HL-60 (cell line): ENCODE measurements at regions not wholly inside any gene's neighbourhood (a gene's known extent, or its start where the extent isn't known, plus 50 kb on each side); places are given as distances from the start of the nearest gene placed in this dataset.

Source experiments
- DNase-seq, 2 experiments: peaks; one replicate each; pipeline ENCODE4 v3.0.0-alpha.2; 2010 to 2020; ENCODE audit warnings: low read depth in 1 of 2, low spot score in 1 of 2
- H3K27ac ChIP-seq: fragments of 250-450 bp; sonication (Bioruptor Pico); replicated peaks from 2 replicates; pipeline ENCODE4 v1.5.1; 2020; ENCODE audit warnings: mild to moderate bottlenecking, moderate library complexity
- H3K27me3 ChIP-seq: fragments of 250-450 bp; sonication (Bioruptor Pico); 2 replicates; pipeline ENCODE4 v1.5.1; 2021; ENCODE audit warnings: mild to moderate bottlenecking, moderate library complexity; ENCODE audit not compliant: insufficient read depth, poor library complexity, severe bottlenecking
- H3K4me3 ChIP-seq: replicated peaks from 2 replicates; pipeline ENCODE4 v1.5.1; 2011; ENCODE audit warnings: mild to moderate bottlenecking, control low read depth, low read length; ENCODE audit not compliant: insufficient read depth
- GABPA ChIP-seq: IDR thresholded peaks from 2 replicates; pipeline ENCODE4 v1.6.1; 2012; ENCODE audit warnings: low read depth
- POLR2AphosphoS5 ChIP-seq: IDR thresholded peaks from 2 replicates; pipeline ENCODE4 v1.6.1; 2012; ENCODE audit warnings: low read depth
- SPI1 ChIP-seq: IDR thresholded peaks from 2 replicates; pipeline ENCODE4 v1.6.1; 2012; ENCODE audit warnings: low read depth, mild to moderate bottlenecking, borderline replicate concordance
- TF ChIP-seq, protein P1 (sequence below): IDR thresholded peaks from 2 replicates; pipeline ENCODE4 v1.6.1; 2012; ENCODE audit warnings: low read depth; ENCODE audit not compliant: insufficient replicate concordance
- TF ChIP-seq, protein P2 (sequence below): IDR thresholded peaks from one replicate; pipeline ENCODE4 v1.5.1; 2011; ENCODE audit warnings: low read length, control low read depth, inconsistent platforms; ENCODE audit not compliant: insufficient read depth

DNA sequence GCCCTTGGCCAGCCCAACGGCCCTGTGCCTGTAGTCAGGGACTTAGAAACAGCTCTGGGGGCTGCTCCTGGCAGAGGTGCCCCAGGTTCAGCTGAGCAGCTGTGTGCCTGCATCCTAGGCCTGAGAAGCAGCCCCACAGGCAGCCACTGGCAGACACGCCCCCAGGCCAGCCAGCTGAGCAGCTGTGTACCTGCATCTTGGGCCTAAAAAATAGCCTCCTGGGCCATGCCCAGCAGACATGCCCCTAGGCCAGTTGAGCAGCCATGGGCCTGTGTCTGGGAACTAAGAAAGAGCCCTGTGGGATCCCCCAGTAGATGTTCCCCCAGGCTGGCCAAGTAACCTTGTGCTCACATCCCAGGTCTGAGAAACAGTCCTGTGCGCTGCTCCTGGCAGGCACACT is 64.0 kb downstream of the TBR1 start:
- DNase-seq: no peak
- TF ChIP-seq, protein P1, sequence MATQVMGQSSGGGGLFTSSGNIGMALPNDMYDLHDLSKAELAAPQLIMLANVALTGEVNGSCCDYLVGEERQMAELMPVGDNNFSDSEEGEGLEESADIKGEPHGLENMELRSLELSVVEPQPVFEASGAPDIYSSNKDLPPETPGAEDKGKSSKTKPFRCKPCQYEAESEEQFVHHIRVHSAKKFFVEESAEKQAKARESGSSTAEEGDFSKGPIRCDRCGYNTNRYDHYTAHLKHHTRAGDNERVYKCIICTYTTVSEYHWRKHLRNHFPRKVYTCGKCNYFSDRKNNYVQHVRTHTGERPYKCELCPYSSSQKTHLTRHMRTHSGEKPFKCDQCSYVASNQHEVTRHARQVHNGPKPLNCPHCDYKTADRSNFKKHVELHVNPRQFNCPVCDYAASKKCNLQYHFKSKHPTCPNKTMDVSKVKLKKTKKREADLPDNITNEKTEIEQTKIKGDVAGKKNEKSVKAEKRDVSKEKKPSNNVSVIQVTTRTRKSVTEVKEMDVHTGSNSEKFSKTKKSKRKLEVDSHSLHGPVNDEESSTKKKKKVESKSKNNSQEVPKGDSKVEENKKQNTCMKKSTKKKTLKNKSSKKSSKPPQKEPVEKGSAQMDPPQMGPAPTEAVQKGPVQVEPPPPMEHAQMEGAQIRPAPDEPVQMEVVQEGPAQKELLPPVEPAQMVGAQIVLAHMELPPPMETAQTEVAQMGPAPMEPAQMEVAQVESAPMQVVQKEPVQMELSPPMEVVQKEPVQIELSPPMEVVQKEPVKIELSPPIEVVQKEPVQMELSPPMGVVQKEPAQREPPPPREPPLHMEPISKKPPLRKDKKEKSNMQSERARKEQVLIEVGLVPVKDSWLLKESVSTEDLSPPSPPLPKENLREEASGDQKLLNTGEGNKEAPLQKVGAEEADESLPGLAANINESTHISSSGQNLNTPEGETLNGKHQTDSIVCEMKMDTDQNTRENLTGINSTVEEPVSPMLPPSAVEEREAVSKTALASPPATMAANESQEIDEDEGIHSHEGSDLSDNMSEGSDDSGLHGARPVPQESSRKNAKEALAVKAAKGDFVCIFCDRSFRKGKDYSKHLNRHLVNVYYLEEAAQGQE: no peak
- no peak for TF ChIP-seq SPI1
- TF ChIP-seq, protein P2, sequence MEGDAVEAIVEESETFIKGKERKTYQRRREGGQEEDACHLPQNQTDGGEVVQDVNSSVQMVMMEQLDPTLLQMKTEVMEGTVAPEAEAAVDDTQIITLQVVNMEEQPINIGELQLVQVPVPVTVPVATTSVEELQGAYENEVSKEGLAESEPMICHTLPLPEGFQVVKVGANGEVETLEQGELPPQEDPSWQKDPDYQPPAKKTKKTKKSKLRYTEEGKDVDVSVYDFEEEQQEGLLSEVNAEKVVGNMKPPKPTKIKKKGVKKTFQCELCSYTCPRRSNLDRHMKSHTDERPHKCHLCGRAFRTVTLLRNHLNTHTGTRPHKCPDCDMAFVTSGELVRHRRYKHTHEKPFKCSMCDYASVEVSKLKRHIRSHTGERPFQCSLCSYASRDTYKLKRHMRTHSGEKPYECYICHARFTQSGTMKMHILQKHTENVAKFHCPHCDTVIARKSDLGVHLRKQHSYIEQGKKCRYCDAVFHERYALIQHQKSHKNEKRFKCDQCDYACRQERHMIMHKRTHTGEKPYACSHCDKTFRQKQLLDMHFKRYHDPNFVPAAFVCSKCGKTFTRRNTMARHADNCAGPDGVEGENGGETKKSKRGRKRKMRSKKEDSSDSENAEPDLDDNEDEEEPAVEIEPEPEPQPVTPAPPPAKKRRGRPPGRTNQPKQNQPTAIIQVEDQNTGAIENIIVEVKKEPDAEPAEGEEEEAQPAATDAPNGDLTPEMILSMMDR: no peak
- TF ChIP-seq POLR2AphosphoS5: no peak
- H3K4me3 ChIP-seq: no peak overlapping the region
- no peak overlapping the region for H3K27ac ChIP-seq
- H3K27me3 ChIP-seq: peaks cover 2% of the 10 kb centered on the region

DNA sequence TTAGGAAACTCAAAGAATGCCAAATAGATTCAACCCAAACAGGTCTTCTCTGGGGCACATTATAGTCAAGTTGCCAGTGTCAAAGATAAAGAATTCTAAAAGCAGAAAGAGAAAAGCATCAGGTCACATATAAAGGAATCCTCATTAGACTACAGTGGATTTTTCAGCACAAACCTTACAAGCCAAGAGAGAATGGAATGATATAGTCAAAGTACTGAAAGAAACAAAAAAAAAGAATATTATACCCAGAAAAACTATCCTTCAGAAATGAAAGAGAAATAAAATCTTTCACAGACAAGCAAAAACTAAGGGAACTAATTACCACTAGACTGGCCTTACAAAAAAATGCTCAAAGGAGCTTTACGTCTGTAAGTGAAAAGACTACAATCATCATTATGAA is 65.5 kb downstream of the TBR1 start:
- peaks cover 2% of the 10 kb centered on the region for H3K27me3 ChIP-seq
- no peak overlapping the region for H3K27ac ChIP-seq
- H3K4me3 ChIP-seq: no peak overlapping the region
- TF ChIP-seq GABPA: no peak
- TF ChIP-seq, protein P1: no peak
- TF ChIP-seq POLR2AphosphoS5: no peak
- TF ChIP-seq, protein P2: no peak
- no peak for TF ChIP-seq SPI1
- DNase-seq: no peak

DNA sequence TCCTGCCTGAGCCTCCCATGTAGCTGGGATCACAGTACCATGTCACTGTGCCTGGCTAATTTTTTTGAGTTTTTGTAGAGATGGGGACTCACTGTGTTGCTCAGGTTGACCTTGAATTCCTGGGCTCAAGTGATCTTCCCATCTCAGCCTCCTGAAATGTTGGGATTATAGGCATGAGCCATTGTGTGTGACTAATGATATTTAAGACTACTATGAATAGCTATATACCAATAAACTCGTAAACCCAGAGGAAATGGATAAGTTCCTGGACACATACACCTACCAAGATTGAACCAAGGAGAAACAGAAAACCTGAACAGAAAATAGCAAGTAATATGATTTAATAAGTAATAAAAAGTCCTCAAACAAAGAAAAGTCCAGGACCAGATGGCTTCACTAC is 68.0 kb downstream of the TBR1 start:
- Histone ChIP-seq H3K4me3 (no peak overlapping the region), H3K27ac (no peak overlapping the region), H3K27me3 (peaks cover 2% of the 10 kb centered on the region)
- DNase-seq: no peak
- no peak for TF ChIP-seq GABPA
- TF ChIP-seq SPI1: no peak
- TF ChIP-seq, protein P2: no peak
- TF ChIP-seq, protein P1: no peak
- TF ChIP-seq POLR2AphosphoS5: no peak
